ENCODE measurements at regions not wholly inside any gene's neighbourhood (a gene's known extent, or its start where the extent isn't known, plus 50 kb on each side); places are given as distances from the start of the nearest gene placed in this dataset.

DNA sequence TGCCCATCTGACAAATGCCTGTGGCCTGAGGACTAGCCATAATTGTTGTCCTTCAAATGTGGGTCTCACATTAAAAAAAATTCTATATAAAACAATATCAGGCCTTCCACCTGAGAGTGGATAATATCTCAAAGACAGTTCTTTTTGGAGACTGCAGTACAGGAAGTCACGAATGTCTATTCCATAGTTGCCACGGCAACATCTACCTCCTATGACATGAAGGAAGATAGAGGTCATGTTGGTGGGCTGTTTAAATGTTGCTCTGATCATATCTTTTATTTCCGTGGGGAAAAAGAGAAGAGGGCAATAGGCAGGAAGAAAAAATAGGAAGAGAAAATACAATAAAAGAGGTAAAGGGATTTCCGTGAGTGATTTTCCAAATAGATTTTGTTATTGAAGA, 151.8 kb downstream of the ARL6IP6 start:
- no peak overlapping the region for H3K27ac Mint-ChIP-seq
- Histone ChIP-seq H3K27me3 (ENCODE audit: control insufficient read depth, insufficient read depth, low read length) (no peaks in the 10 kb centered on the region), H3K9me3 (ENCODE audit: control insufficient read depth, insufficient read depth, low read length) (no peaks in the 10 kb centered on the region), H3K27ac (ENCODE audit: low read length) (no peak overlapping the region), H3K36me3 (ENCODE audit: control insufficient read depth, insufficient read depth, low read length) (no peaks in the 10 kb centered on the region), H3K4me1 (ENCODE audit: control insufficient read depth, insufficient read depth, low read length) (no peaks in the 10 kb centered on the region), H3K4me3 (ENCODE audit: low read length) (no peak overlapping the region)
- peaks cover 2 to 3% of the 10 kb centered on the region in 2 donors for H3K9me3 Mint-ChIP-seq
- no peaks in the 10 kb centered on the region for H3K4me1 Mint-ChIP-seq
- WGBS (ENCODE audit: insufficient coverage) = 88% methylated on average over 4 of the region's 4 CpGs
- DNase-seq (no peak), ATAC-seq (no peak)
- no peak for TF ChIP-seq CTCF (IDR thresholded peaks at IDR 0.05)
- no peaks in the 10 kb centered on the region for H3K36me3 Mint-ChIP-seq
- intact Hi-C loops (cut with micrococcal nuclease) = no loop called here
- H3K4me3 Mint-ChIP-seq = no peak overlapping the region
- no peaks in the 10 kb centered on the region for H3K27me3 Mint-ChIP-seq (ENCODE audit: low read depth in 2 of 2)

- H3K27me3 Mint-ChIP-seq (ENCODE audit: low read depth in 2 of 2) = peaks cover 0 to 3% of the 10 kb centered on the region in 2 donors
- H3K27ac ChIP-seq (ENCODE audit: low read length) = no peak overlapping the region
- intact Hi-C loops (cut with micrococcal nuclease) = no loop called here
- no peak overlapping the region for H3K4me3 Mint-ChIP-seq
- no peak overlapping the region for H3K4me3 ChIP-seq (ENCODE audit: low read length)
- no peaks in the 10 kb centered on the region for H3K4me1 Mint-ChIP-seq
- 58% methylated on average over 2 of the region's 3 CpGs for WGBS (ENCODE audit: insufficient coverage)
- no peak for ATAC-seq
- no peaks in the 10 kb centered on the region for H3K27me3 ChIP-seq (ENCODE audit: control insufficient read depth, insufficient read depth, low read length)
- H3K9me3 Mint-ChIP-seq = peaks cover 9 to 13% of the 10 kb centered on the region in 2 donors
- no peaks in the 10 kb centered on the region for H3K36me3 ChIP-seq (ENCODE audit: control insufficient read depth, insufficient read depth, low read length)
- H3K27ac Mint-ChIP-seq = no peak overlapping the region
- no peaks in the 10 kb centered on the region for H3K36me3 Mint-ChIP-seq
- no peak for TF ChIP-seq CTCF (IDR thresholded peaks at IDR 0.05)
- H3K9me3 ChIP-seq (ENCODE audit: control insufficient read depth, insufficient read depth, low read length) = peaks cover 7% of the 10 kb centered on the region
- DNase-seq = no peak
- no peaks in the 10 kb centered on the region for H3K4me1 ChIP-seq (ENCODE audit: control insufficient read depth, insufficient read depth, low read length)
These were observed 149.0 kb downstream of the ARL6IP6 start for GRCh38 chr2:152867397-152867796.

GRCh38 chr2:152864601-152865149, 146.3 kb downstream of the ARL6IP6 start:
- DNase-seq (no peak), ATAC-seq (no peak)
- intact Hi-C loops (cut with micrococcal nuclease) = no loop called here
- no peaks in the 10 kb centered on the region for H3K4me1 Mint-ChIP-seq
- Histone ChIP-seq H3K4me3 (ENCODE audit: low read length) (no peak overlapping the region), H3K36me3 (ENCODE audit: control insufficient read depth, insufficient read depth, low read length) (no peaks in the 10 kb centered on the region), H3K4me1 (ENCODE audit: control insufficient read depth, insufficient read depth, low read length) (no peaks in the 10 kb centered on the region), H3K27me3 (ENCODE audit: control insufficient read depth, insufficient read depth, low read length) (no peaks in the 10 kb centered on the region), H3K27ac (ENCODE audit: low read length) (no peak overlapping the region), H3K9me3 (ENCODE audit: control insufficient read depth, insufficient read depth, low read length) (peaks cover 11% of the 10 kb centered on the region)
- H3K27ac Mint-ChIP-seq = no peak overlapping the region
- TF ChIP-seq CTCF (IDR thresholded peaks at IDR 0.05) = no peak
- peaks cover 0 to 3% of the 10 kb centered on the region in 2 donors for H3K27me3 Mint-ChIP-seq (ENCODE audit: low read depth in 2 of 2)
- H3K9me3 Mint-ChIP-seq = peaks cover 17 to 25% of the 10 kb centered on the region in 2 donors
- H3K36me3 Mint-ChIP-seq = peaks cover 10% of the 10 kb centered on the region
- no peak overlapping the region for H3K4me3 Mint-ChIP-seq
- 67% methylated on average over 5 of the region's 5 CpGs for WGBS (ENCODE audit: insufficient coverage)

DNA sequence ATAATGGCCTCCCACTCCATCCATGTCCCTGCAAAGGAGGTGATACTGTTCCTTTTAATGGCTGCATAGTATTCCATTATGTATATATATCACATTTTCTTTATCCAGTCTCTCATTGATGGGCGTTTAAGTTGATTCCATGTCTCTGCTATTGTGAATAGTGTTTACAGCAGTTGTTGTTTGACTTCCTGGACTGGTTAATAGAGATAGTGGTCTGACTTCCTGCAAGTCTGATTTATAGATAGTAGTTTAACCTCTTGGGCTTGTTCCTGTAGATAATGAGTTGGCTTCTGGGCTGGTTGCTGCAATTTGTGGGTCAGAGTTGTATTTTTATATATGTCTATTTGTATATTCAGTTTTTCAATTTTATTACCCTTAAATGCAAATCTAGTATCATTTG, 145.4 kb downstream of the ARL6IP6 start:
- H3K4me3 ChIP-seq (ENCODE audit: low read length) = no peak overlapping the region
- ATAC-seq (no peak), DNase-seq (no peak)
- Mint-ChIP-seq H3K9me3 (peaks cover 17 to 24% of the 10 kb centered on the region in 2 donors), H3K27ac (no peak overlapping the region), H3K4me3 (no peak overlapping the region), H3K4me1 (no peaks in the 10 kb centered on the region), H3K36me3 (peaks cover 10% of the 10 kb centered on the region), H3K27me3 (ENCODE audit: low read depth in 2 of 2) (peaks cover 0 to 3% of the 10 kb centered on the region in 2 donors)
- H3K9me3 ChIP-seq (ENCODE audit: control insufficient read depth, insufficient read depth, low read length) = peaks cover 11% of the 10 kb centered on the region
- intact Hi-C loops (cut with micrococcal nuclease) = no loop called here
- H3K27me3 ChIP-seq (ENCODE audit: control insufficient read depth, insufficient read depth, low read length) = no peaks in the 10 kb centered on the region
- no peak overlapping the region for H3K27ac ChIP-seq (ENCODE audit: low read length)
- H3K4me1 ChIP-seq (ENCODE audit: control insufficient read depth, insufficient read depth, low read length) = no peaks in the 10 kb centered on the region
- H3K36me3 ChIP-seq (ENCODE audit: control insufficient read depth, insufficient read depth, low read length) = no peaks in the 10 kb centered on the region
- no peak for TF ChIP-seq CTCF (IDR thresholded peaks at IDR 0.05)
- 80% methylated on average over 1 of the region's 1 CpG for WGBS (ENCODE audit: insufficient coverage)
